CD14-positive monocyte (primary cell): ENCODE measurements at regions not wholly inside any gene's neighbourhood (a gene's known extent, or its start where the extent isn't known, plus 50 kb on each side); places are given as distances from the start of the nearest gene placed in this dataset.

Experiments used
- DNase-seq, 3 donors: peaks; one replicate each; pipeline ENCODE4 v3.0.0-alpha.2; 2011 to 2022
- H2AFZ ChIP-seq: 2 replicates; pipeline ENCODE4 v1.6.0; 2012; ENCODE audit warnings: mild to moderate bottlenecking, low read depth, low read length, inconsistent platforms; ENCODE audit not compliant: insufficient read depth, poor library complexity, severe bottlenecking
- H3K27ac ChIP-seq, 2 donors: 1 replicate in 1 of 2; 2 replicates in 1 of 2; pipeline ENCODE4 v1.5.1; 2012 to 2013; ENCODE audit warnings: low read length in 2 of 2, control low read depth in 1 of 2, inconsistent platforms in 1 of 2, low read depth in 1 of 2, mild to moderate bottlenecking in 1 of 2
- H3K27me3 ChIP-seq, 2 donors: one replicate each; pipeline versions ENCODE4 v1.6.0 to v1.6.1; 2011 to 2013; ENCODE audit warnings: low read length in 2 of 2; ENCODE audit not compliant: control insufficient read depth in 2 of 2, insufficient read depth in 2 of 2
- H3K36me3 ChIP-seq, 2 donors: replicated peaks in 1 of 2; 1 replicate in 1 of 2; 2 replicates in 1 of 2; pipeline versions ENCODE4 v1.5.1 to v1.6.1; 2012 to 2013; ENCODE audit warnings: low read length in 2 of 2, control low read depth in 1 of 2, inconsistent platforms in 1 of 2, mild to moderate bottlenecking in 1 of 2; ENCODE audit not compliant: insufficient read depth in 2 of 2, control insufficient read depth in 1 of 2
- H3K4me1 ChIP-seq, 2 donors: 1 replicate in 1 of 2; 2 replicates in 1 of 2; pipeline versions ENCODE4 v1.5.1 to v1.6.1; 2012 to 2013; ENCODE audit warnings: low read length in 2 of 2, control low read depth in 1 of 2, inconsistent platforms in 1 of 2, mild to moderate bottlenecking in 1 of 2, moderate library complexity in 1 of 2; ENCODE audit not compliant: insufficient read depth in 2 of 2, control insufficient read depth in 1 of 2
- H3K4me2 ChIP-seq: replicated peaks from 2 replicates; pipeline ENCODE3; 2012; ENCODE audit warnings: low read length, moderate library complexity, mild to moderate bottlenecking; ENCODE audit not compliant: poor library complexity, severe bottlenecking; ENCODE audit errors: extremely low read depth
- H3K4me3 ChIP-seq, 3 experiments: fragments of 200-600 bp in 1 of 3; sonication (generic) in 1 of 3; replicated peaks in 1 of 3; 1 replicate in 2 of 3; 2 replicates in 1 of 3; pipeline ENCODE4 v1.5.1; 2011 to 2013; ENCODE audit warnings: low read length in 3 of 3, mild to moderate bottlenecking in 3 of 3, control low read depth in 2 of 3, low read depth in 2 of 3, inconsistent platforms in 1 of 3, moderate library complexity in 1 of 3
- H3K79me2 ChIP-seq: 2 replicates; pipeline ENCODE4 v1.6.0; 2012; ENCODE audit warnings: mild to moderate bottlenecking, control low read depth, inconsistent platforms, low read length, moderate library complexity; ENCODE audit not compliant: insufficient read depth
- H3K9ac ChIP-seq: 2 replicates; pipeline ENCODE4 v1.6.0; 2017; ENCODE audit warnings: low read length, mild to moderate bottlenecking; ENCODE audit not compliant: insufficient read depth, poor library complexity, severe bottlenecking
- H3K9me3 ChIP-seq, 2 donors: replicated peaks in 1 of 2; 1 replicate in 1 of 2; 2 replicates in 1 of 2; pipeline versions ENCODE4 v1.5.1 to v1.6.1; 2012 to 2013; ENCODE audit warnings: low read length in 2 of 2, control low read depth in 1 of 2; ENCODE audit not compliant: control insufficient read depth in 1 of 2, insufficient read depth in 1 of 2
- H4K20me1 ChIP-seq: 2 replicates; pipeline ENCODE4 v1.6.0; 2012; ENCODE audit warnings: mild to moderate bottlenecking, low read length, control low read depth, moderate library complexity; ENCODE audit not compliant: insufficient read depth
- H3K27ac Mint-ChIP-seq, 7 donors: one replicate each; pipeline ENCODE4 v1.8.0; 2020; ENCODE audit warnings: mild to moderate bottlenecking in 7 of 7, mixed read lengths in 7 of 7, moderate library complexity in 6 of 7, inconsistent platforms in 2 of 7
- H3K27me3 Mint-ChIP-seq, 3 donors: one replicate each; pipeline ENCODE4 v1.8.0; 2021 to 2022; ENCODE audit warnings: low read depth in 3 of 3, mild to moderate bottlenecking in 3 of 3, mixed read lengths in 3 of 3, moderate library complexity in 3 of 3, inconsistent platforms in 1 of 3
- H3K36me3 Mint-ChIP-seq, 2 donors: one replicate each; pipeline ENCODE4 v1.8.0; 2020; ENCODE audit warnings: mixed read lengths in 2 of 2, inconsistent platforms in 1 of 2, mild to moderate bottlenecking in 1 of 2
- H3K4me1 Mint-ChIP-seq: one replicate; pipeline ENCODE4 v1.8.0; 2020; ENCODE audit warnings: mild to moderate bottlenecking, mixed read lengths
- H3K4me3 Mint-ChIP-seq, 2 donors: one replicate each; pipeline ENCODE4 v1.8.0; 2020; ENCODE audit warnings: mild to moderate bottlenecking in 2 of 2, mixed read lengths in 2 of 2, moderate library complexity in 1 of 2
- H3K9me3 Mint-ChIP-seq, 7 donors: one replicate each; pipeline ENCODE4 v1.8.0; 2020 to 2022; ENCODE audit warnings: mixed read lengths in 7 of 7, mild to moderate bottlenecking in 6 of 7, moderate library complexity in 6 of 7, inconsistent platforms in 2 of 7
- CTCF ChIP-seq: fragments of 200-600 bp; IDR thresholded peaks from one replicate; pipeline ENCODE4 v1.8.0; 2022; ENCODE audit warnings: antibody characterized with exemption, mild to moderate bottlenecking
- WGBS: methylation state at CpG from one replicate; pipeline ENCODE4 v1.1.5; 2013; ENCODE audit warnings: missing lambda C conversion rate; ENCODE audit not compliant: insufficient coverage; 5-methylcytosine and 5-hydroxymethylcytosine counted together
- intact Hi-C, 2 donors: fragments of 100-400 bp; cut with micrococcal nuclease; formaldehyde crosslinking; loops; one replicate each; pipeline versions ENCODE4 v1.15.0 to v1.15.1; 2023

- no peak overlapping the region for H3K4me3 Mint-ChIP-seq
- Histone ChIP-seq H3K4me2 (no peak overlapping the region), H2AFZ (no peak overlapping the region), H3K27ac (no peak overlapping the region), H3K4me3 (no peak overlapping the region), H3K9ac (no peak overlapping the region), H3K4me1 (no peaks in the 10 kb centered on the region), H3K27me3 (no peaks in the 10 kb centered on the region), H4K20me1 (no peaks in the 10 kb centered on the region), H3K9me3 (no peaks in the 10 kb centered on the region), H3K36me3 (no peaks in the 10 kb centered on the region), H3K79me2 (no peaks in the 10 kb centered on the region)
- intact Hi-C loops, result no loop called here
- H3K27ac Mint-ChIP-seq, result no peak overlapping the region
- H3K36me3 Mint-ChIP-seq, result peaks cover 0 to 2% of the 10 kb centered on the region in 2 donors
- TF ChIP-seq CTCF, result no peak
- 93% methylated on average over 7 of the region's 9 CpGs for WGBS
- DNase-seq, result no peak
- H3K27me3 Mint-ChIP-seq, result no peaks in the 10 kb centered on the region
- H3K4me1 Mint-ChIP-seq, result peaks cover 1% of the 10 kb centered on the region
- peaks cover 0 to 2% (median 0%) of the 10 kb centered on the region in 7 donors for H3K9me3 Mint-ChIP-seq
These were observed 60.9 kb downstream of the SIPA1L2 start for GRCh38 chr1:232568906-232569553.

GRCh38 chr1:232568331-232568852, 61.5 kb downstream of the SIPA1L2 start:
- DNase-seq, result no peak
- H4K20me1 ChIP-seq, result no peaks in the 10 kb centered on the region
- H3K4me2 ChIP-seq, result no peak overlapping the region
- Mint-ChIP-seq H3K9me3 (peaks cover 0 to 2% (median 0%) of the 10 kb centered on the region in 7 donors), H3K27ac (no peak overlapping the region), H3K27me3 (no peaks in the 10 kb centered on the region), H3K4me3 (no peak overlapping the region), H3K4me1 (peaks cover 1% of the 10 kb centered on the region), H3K36me3 (peaks cover 0 to 6% of the 10 kb centered on the region in 2 donors)
- 100% methylated on average over 2 of the region's 2 CpGs for WGBS
- H3K27me3 ChIP-seq, result no peaks in the 10 kb centered on the region
- intact Hi-C loops, result no loop called here
- no peak for TF ChIP-seq CTCF
- no peaks in the 10 kb centered on the region for H3K4me1 ChIP-seq
- H2AFZ ChIP-seq, result no peak overlapping the region
- H3K27ac ChIP-seq, result no peak overlapping the region
- H3K9me3 ChIP-seq, result no peaks in the 10 kb centered on the region
- H3K36me3 ChIP-seq, result no peaks in the 10 kb centered on the region
- H3K4me3 ChIP-seq, result no peak overlapping the region
- no peaks in the 10 kb centered on the region for H3K79me2 ChIP-seq
- H3K9ac ChIP-seq, result no peak overlapping the region
